CD4-positive, alpha-beta T cell treated with Interleukin-4 for 4 hours (primary cell): ENCODE measurements at regions not wholly inside any gene's neighbourhood (a gene's known extent, or its start where the extent isn't known, plus 50 kb on each side); places are given as distances from the start of the nearest gene placed in this dataset.
"Not testable (repeated sequence)": the region's sequence is repeated elsewhere in the genome, so short reads cannot be mapped to it uniquely, and the experiment has no call there.

Experiments
- DNase-seq: peaks from one replicate; pipeline ENCODE4 v3.0.0-alpha.2; 2020

DNA sequence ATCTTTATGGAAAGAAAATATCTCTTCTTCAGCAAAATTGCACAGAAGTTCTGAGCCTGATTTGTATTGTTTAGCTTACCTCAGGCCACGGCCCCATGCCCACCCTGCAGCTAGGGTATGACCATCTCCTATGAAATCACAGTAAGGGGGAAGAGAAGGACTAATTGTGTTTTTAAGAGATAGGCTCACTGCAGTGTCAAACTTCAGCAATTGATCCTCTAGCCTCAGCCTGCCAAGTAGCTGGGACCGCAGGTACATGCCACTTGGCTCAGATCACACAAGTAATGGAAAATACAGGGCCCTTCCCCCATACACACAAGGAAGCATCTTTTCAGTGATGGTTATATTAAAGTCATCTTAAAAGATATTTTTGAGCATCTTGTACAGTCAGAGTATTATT lies 60.0 kb downstream of the DMAC1 start:
- DNase-seq, result no peak

GRCh38 chr9:7735311-7735710 lies 64.3 kb downstream of the DMAC1 start:
- no peak for DNase-seq

GRCh38 chr9:7730164-7730445 lies 69.5 kb downstream of the DMAC1 start:
- no peak for DNase-seq

- no peak for DNase-seq
Observed at GRCh38 chr9:7729371-7730163, 70.0 kb downstream of the DMAC1 start.

- DNase-seq, result no peak
Observed at GRCh38 chr9:7721291-7721690, 78.3 kb downstream of the DMAC1 start.

GRCh38 chr9:7713088-7713487 lies 86.5 kb downstream of the DMAC1 start:
- DNase-seq, result not testable (repeated sequence)

- no peak for DNase-seq
Observed at GRCh38 chr9:7710686-7711085, 88.9 kb downstream of the DMAC1 start.

GRCh38 chr9:7707934-7708333 lies 91.6 kb downstream of the DMAC1 start:
- DNase-seq, result no peak

DNA sequence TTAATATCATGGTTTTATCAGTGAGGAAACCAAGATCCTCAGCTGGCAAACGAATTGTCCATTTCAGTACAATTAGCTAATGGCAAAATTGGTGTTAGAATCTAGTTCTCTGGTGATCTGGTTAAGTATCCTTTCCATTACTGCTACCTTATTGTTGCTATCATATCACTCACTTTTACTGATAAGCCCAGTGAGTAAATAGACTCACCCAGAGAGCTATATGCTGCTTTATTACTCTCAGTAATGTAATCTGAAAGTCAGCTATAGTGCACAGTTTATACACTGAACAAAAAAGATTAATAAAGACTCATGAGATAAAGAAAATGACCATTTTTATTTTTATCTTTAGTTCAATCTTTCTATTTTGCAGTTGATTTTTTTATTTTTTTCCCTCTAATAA lies 95.0 kb downstream of the DMAC1 start:
- no peak for DNase-seq

DNA sequence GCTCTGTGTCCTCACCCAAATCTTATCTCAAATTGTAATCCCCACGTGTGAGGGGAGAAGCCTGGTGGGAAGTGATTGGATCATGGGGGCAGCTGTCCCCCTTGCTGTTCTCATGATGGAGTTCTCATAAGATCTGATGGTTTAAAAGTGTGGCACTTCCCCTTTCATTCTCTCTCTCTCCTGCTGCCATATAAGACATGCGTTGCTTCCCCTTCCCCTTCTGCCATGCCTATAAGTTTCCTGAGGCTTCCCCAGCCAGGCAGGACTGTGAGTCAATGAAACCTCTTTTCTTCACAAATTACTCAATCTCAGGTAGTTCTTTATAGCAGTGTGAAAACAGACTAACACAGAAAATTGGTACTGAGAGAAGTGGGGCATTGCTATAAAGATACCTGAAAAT lies 107.7 kb downstream of the DMAC1 start:
- DNase-seq, result no peak

DNA sequence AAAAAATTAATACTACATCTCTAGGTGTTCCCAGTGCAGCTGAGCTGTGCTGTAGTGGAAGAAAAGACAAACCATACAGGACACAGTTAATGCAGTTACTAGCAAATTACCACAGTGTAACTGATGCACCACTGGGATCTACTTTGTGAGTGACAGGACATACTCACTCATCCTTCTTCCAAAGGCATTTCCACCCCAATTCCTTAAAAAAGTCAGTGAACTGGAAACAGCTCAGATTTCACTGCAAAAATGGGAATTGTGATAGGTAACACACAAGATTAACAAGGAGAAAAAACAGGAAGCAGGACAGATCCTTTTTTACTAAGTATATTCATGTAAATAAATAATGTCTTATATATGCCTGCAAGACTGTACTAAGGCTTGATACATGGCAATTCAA lies 109.6 kb downstream of the DMAC1 start:
- DNase-seq, result no peak

DNA sequence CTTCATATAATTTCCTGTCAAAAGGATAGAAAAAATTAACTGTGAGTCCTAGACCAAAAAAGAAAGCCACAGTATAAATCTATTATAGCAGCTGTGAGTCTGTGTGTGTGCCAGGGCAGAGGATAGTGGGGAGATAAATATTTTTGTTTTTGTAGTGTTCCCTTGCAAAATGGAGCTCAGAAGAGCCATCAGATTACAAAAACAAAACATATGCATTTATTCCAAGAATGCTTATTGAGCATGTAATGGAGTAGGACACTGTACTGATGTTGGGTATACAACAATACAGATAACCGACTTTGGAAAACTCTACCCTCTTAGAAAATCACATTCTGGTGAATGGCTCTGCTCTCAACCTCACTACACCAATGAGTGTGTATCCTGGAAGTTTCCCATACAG lies 111.0 kb downstream of the DMAC1 start:
- no peak for DNase-seq

DNA sequence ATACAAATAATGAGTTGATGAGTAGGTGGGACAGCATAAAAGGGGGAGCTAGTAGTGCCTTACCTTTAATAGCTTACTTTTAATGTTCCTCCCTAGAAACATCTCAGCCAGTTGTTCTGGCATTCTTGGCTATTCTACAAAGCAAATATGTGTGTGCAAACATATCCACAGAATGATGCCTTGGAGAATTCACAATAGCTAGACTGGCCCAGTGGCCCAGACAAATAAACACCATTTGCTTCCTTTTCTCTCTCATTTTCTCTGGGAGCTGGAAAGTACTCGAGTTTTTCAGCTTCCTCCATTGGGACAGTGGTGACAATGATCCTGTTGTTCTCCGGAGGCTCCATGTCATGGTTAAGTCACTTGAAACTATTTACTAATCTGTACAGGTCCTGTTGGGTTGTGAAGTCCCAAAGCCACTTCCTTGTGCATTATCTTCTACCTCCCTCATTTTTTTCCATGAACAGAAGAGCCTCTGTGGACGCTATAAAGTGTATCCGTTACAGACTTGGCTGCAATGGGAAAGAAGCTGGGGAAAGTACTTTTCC lies 122.9 kb downstream of the DMAC1 start:
- no peak for DNase-seq

GRCh38 chr9:7671847-7672246 lies 127.7 kb downstream of the DMAC1 start:
- no peak for DNase-seq

DNA sequence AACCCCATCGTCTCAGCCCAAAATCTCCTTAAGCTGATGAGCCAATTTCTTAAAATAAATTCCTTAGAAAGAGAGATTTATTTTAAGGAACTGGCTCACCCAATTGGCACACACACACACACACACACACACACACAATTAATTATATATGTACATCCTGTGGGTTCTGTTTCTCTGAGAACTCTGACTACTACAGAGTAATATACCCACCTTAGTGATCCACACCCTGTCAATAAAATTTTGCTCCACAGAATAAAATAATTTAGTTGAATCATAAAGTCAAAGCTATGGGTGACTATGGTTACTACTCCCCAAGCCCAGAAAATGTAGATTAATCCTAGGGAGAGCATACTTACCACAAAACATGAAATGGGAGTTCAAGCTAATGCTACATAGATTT lies 131.0 kb downstream of the DMAC1 start:
- DNase-seq, result no peak

DNA sequence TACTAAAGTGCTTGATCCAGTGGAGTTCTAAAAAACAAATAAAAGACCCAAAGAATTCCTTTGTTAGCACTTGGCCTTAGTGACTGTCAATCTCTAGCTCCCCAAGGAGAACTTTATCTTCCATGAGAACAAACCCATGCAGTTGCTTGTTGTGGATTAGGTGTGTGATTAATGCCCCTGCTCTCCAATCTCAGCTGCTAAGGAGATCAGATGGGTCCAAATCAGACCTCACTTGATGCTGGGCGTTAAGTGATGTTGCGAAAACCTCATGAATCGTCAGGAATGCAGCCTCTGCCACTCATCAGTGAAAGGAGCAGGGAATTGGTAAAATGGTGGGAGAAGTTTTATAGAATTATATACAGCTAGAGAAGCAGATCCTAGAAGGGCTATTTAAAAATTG lies 133.7 kb downstream of the DMAC1 start:
- DNase-seq, result no peak

- DNase-seq, result no peak
Observed at GRCh38 chr9:7659766-7660165, 139.8 kb downstream of the DMAC1 start.

GRCh38 chr9:7656636-7657035 lies 142.9 kb downstream of the DMAC1 start:
- DNase-seq, result no peak

- DNase-seq, result no peak
Observed at GRCh38 chr9:7653262-7653661, 146.3 kb downstream of the DMAC1 start.

DNA sequence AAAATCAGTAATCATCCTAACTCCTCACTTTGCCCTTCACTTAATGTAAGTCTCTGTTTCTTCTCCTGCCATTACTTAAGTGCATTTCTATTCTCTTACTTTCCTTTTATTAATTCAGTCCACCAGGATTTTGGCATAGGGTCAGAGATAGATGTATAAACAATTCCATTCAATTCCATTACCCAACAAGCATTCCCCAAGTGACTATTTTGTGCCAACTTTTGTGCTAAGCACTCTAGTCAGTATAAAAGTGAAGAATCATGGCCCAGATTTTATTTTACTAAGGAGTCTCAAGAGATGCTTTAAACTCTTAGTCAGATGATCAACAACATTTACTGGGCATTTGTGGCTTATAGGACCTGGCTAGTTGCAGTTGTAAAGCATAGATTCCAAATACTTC lies 159.3 kb downstream of the DMAC1 start:
- DNase-seq, result no peak

GRCh38 chr9:7639471-7639870 lies 160.1 kb downstream of the DMAC1 start:
- DNase-seq, result no peak

GRCh38 chr9:7636838-7637467 lies 162.6 kb downstream of the DMAC1 start:
- DNase-seq, result no peak

DNA sequence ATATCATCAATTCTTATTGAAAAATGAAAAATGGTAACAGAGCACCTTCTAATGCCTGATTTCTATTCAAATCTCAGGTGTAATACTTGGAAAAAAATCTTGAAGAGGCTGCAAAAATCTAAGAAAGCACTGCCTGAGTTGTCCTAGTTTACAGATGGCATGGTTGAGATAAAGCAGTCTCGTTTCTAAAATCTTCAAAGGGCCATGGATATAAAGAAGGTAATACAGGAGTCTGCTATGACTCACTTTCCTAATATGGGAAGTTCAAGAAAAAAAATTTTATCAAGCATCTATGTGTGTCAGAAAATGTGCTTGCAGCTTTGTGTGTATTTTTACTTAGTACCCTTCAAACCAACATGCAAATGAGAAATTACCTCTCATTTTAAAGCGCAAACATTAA lies 163.3 kb downstream of the DMAC1 start:
- no peak for DNase-seq

- DNase-seq, result peak; percentile 79
Observed at GRCh38 chr9:7626571-7627029, 173.0 kb downstream of the DMAC1 start.

DNA sequence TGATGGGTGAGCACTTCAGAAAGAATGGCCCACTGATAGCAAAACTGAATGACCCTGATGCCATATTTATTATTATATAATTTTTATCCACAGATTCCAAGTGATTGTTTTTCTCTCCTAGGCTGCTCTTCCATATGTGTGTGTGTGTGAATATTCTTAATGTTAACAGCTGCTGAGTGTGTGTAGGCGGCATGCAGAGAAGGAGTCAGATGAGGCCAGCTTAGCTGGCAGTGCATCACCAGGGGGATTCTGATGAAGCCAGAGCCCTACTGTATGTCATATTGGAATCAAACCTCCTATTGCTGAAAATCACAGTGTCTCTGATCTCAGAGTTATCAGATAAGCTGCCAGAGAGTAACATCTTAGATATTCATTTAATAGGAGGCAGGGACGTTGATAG lies 177.1 kb downstream of the DMAC1 start:
- DNase-seq, result no peak
